HG03565 (cell line): ENCODE measurements at regions not wholly inside any gene's neighbourhood (a gene's known extent, or its start where the extent isn't known, plus 50 kb on each side); places are given as distances from the start of the nearest gene placed in this dataset.
"Not testable (repeated sequence)": the region's sequence is repeated elsewhere in the genome, so short reads cannot be mapped to it uniquely, and the experiment has no call there.

Source experiments
- ATAC-seq: cut with Tn5 transposase; IDR thresholded peaks from one replicate; pipeline ENCODE4 v1.9.1; 2021; ENCODE audit warnings: mild to moderate bottlenecking, moderate library complexity; ENCODE audit not compliant: unreplicated experiment

GRCh38 chr15:20625469-20625868 lies 83.9 kb upstream of the GOLGA6L6 start:
- ATAC-seq, result not testable (repeated sequence)

GRCh38 chr15:20624085-20624484 lies 82.5 kb upstream of the GOLGA6L6 start:
- not testable (repeated sequence) for ATAC-seq

- ATAC-seq, result not testable (repeated sequence)
Observed at GRCh38 chr15:20622117-20622516, 80.5 kb upstream of the GOLGA6L6 start.

GRCh38 chr15:20614549-20614948 lies 72.9 kb upstream of the GOLGA6L6 start:
- not testable (repeated sequence) for ATAC-seq

- ATAC-seq, result not testable (repeated sequence)
Observed at GRCh38 chr15:20612796-20613195, 71.2 kb upstream of the GOLGA6L6 start.

- ATAC-seq, result not testable (repeated sequence)
Observed at GRCh38 chr15:20612356-20612755, 70.8 kb upstream of the GOLGA6L6 start.

- ATAC-seq, result not testable (repeated sequence)
Observed at GRCh38 chr15:20611667-20612290, 70.2 kb upstream of the GOLGA6L6 start.

GRCh38 chr15:20608179-20608578 lies 66.6 kb upstream of the GOLGA6L6 start:
- not testable (repeated sequence) for ATAC-seq

- not testable (repeated sequence) for ATAC-seq
Observed at GRCh38 chr15:20597245-20597644, 55.6 kb upstream of the GOLGA6L6 start.

GRCh38 chr15:20594219-20594618 lies 52.6 kb upstream of the GOLGA6L6 start:
- ATAC-seq, result not testable (repeated sequence)

- not testable (repeated sequence) for ATAC-seq
Observed at GRCh38 chr15:20591936-20592335, 50.3 kb upstream of the GOLGA6L6 start.
